ENCODE measurements at regions not wholly inside any gene's neighbourhood (a gene's known extent, or its start where the extent isn't known, plus 50 kb on each side); places are given as distances from the start of the nearest gene placed in this dataset.

DNA sequence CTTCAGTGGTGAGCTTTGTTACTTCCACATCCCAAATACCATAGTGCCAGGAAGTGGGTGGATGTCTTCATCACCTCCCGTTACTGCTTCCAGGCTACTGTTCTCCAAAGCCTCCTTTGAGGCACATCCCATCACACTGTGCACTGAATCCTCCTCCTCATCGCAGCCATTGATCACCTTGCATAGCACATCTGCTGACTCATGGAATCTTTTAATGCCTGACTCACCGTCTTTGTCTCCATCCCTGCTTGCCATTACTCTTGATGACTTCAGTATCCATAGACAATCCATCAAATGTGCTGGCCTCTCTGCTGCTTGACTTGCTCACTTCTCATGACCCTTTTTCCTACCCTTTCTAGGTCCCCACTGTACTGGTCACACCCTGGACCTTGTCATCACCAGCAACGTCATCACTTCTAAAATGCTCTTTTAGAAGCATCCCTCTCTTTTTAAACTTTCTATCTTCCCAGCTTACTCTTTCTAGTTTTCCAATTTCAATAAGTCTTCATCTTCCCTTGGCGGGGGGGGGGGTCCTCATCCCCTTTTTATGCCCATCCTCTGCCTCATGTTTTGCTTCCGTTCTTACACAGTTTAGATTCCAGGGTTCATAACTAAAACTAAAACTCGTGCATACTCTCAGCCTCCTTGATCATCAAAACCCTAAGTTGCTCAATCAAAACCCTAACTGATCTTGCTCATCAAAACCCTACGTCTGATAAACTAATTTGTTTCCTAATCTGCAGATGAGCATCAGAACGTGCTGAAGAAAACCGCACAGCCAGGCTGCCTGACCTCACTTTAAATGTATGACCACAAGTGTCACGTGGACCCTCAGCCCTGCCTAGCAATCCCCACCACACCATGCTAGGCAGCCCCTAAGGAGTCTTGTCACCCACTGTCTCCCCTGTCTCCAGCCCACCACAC, 289.7 kb upstream of the ZFHX3 start:
- no peak for DNase-seq (ENCODE audit: low read depth in 2 of 3, low spot score in 2 of 3)

DNA sequence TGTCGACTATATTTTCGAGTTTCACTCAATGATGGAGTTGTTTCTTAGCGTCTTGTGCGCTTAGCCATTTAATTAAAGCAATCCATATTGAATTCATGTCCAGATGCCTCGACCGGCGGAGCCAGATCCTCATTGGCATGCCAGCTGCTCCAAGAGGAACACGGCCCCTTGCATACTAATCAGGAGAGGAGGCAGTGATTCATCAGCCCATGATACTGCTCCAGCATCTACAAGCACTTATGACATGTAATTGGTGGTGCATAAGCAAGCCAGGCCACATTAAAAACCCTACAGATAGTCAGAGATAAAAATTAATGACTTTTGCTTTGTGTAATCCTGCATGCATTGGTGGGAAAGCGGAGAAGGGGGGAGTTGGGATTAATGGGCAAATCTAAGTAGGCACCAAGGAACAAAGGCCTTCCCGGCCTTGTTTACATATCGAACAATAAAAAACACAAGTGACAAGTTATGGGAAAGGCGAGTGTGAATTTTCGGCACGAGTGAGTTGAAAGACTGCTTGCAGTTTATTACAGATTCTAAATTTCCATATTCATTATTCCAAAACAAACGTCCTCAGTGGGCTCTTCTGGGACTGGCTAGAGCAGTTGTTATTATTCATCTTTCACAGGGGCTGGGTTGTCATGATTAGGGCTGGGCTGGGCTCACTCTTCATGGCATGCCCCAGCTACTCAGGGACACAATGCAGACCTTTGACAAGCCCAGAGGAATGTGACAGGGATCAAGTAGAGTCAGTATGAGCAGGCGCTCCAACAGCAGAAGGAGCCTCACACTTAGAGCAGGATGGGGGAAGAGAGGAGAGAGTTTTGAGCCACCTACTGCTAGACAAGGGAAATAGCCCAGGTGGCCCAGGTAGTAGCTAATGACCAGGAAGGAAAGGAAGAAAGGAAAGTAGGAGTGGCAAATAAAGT, 281.7 kb upstream of the ZFHX3 start:
- no peak for DNase-seq (ENCODE audit: low read depth in 2 of 3, low spot score in 2 of 3)

DNA sequence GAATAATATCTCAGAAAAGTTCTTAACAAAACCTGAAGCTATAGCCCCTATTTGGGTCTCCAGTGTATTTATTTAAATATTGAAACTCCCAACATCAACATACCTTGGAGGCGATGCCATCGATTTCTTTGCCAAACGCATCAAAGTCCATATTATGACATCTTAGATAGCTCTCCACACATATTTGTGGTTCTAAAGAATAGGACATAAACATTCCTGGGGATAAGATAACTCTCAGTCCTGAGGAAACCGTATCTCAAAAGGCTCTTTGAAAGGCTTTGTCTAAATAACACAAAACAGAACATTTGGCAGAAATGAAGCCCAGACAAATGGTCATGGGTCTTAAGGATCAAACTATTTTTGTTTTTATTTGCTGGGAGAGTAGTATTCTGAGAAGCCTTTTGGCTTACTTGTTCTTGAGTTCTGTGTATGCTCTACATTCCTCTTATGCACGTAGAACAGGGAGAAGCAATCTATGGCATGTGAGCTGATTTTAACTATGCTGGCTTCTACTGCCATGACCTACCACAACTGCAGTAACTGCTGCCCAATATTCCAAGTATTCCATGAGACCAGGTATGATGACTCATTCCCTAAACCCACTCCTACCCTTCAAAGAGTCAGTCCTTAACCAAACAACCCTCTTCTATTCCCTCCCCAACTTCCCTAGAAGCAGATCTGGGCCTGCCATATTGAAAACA, 279.0 kb upstream of the ZFHX3 start:
- DNase-seq (ENCODE audit: low read depth in 2 of 3, low spot score in 2 of 3): no peak

DNA sequence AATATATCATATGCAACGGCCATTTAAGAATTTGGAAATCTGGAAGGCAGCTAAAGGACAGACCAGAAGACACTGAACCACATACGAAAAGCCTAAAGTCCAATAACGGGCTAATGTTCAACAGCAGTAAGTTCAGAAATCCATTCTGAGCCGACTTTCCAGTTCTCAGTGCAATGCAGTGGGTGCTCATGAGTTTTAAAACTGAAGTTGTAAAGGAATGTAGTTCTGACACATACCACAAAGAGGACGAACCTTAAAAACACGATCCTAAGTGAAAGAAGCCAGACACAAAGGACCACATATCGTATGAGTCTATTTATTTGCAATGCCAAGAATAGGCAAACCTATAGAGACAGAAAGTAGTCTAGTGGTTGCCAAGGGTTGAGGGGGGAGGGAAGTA, 278.3 kb upstream of the ZFHX3 start:
- no peak for DNase-seq (ENCODE audit: low read depth in 2 of 3, low spot score in 2 of 3)

DNA sequence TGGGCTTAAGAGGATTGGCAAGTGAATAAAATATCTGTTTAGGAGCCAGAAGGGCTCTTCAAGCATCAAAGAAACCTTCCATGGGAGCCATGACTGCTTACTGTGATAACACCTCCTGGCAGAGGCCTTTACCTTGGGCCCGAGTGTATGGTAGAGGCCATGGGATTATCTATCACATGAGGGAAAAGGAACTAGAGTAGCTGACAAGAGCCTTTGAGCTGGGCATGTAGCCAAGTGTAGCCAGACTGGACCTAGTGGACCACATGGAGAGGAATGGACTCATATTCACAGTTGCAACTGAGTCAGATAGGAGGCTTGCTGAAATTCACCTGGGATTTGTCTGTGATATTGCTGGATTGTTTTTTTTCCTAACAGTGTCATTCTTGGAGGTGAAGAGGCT, 276.0 kb upstream of the ZFHX3 start:
- DNase-seq (ENCODE audit: low read depth in 2 of 3, low spot score in 2 of 3): no peak

DNA sequence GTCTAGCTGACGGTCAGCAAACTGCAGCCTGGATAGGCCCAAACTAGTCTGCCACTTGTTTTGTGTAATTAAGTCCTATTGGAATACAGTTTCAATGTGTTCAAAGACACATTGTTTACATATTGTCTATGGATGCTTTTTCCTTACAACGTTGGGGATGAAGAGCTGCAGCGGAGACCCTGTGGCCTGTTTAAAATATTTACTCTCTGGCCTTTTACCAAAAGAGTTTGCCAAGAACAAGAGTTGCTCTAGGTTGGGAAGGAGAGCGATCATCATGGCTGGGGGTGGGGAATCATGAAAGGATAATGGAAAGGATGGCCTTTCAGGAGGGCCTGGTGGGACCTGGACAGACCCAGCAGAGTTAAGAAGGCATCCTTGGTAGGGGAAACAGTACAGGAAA, 274.9 kb upstream of the ZFHX3 start:
- no peak for DNase-seq (ENCODE audit: low read depth in 2 of 3, low spot score in 2 of 3)

DNA sequence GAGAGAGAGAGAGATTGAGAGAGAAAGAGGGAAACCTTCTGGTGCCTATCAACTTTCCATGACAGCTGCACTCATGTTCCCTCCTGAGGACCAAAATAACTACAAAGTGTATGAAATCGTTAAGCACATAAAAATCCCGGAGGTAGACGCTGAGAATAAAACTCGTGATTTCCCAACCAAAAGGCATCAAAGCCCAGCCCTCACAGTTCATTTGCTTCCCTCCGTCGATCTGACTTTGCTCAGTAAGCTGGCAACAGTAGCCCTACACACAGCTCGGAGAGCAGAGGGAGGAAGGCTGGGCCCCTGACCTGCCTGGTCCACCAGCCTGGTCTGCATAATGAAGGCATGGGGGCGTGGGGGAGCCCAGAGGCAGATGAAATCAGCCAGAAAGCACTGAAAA, 273.9 kb upstream of the ZFHX3 start:
- DNase-seq (ENCODE audit: low read depth in 2 of 3, low spot score in 2 of 3): no peak

DNA sequence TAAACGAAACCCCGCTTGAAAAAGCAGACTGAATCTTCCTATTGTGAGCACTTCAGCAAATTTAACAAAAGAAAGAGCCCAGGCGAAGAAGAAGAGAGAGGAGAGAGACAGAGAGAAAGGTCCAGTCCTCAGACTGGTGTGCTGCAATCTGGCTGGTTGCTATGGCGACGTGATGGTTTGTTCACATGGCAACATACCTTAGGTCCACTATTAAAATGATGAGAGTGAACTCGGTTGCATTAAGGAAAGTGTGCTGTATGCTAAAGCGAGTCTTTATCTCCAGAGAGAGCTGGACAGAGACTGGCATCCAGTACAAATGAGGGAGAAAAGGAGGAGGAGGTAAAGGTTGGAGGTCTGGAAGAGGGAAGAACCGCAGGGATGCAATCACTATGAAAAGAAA, 271.8 kb upstream of the ZFHX3 start:
- DNase-seq (ENCODE audit: low read depth in 2 of 3, low spot score in 2 of 3): no peak

DNA sequence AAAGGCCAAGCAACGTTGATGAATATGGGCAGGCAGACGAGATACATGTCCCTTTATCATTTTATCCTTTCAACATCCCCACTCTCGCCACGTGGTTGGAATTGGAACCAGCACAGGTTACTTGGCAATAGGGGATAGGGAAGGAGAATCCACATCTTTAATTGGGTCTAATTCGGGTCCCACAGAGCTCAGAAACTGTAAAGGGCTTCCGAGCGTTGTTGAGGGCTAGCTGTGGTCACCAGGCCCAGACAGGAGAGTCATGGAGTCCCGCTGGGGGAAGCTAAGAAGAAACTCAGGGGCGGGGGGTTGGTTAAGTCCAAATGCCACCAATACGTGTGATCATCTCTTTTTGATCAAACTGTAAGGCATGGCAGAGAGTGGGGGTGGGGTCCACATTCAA, 271.3 kb upstream of the ZFHX3 start:
- no peak for DNase-seq (ENCODE audit: low read depth in 2 of 3, low spot score in 2 of 3)

DNA sequence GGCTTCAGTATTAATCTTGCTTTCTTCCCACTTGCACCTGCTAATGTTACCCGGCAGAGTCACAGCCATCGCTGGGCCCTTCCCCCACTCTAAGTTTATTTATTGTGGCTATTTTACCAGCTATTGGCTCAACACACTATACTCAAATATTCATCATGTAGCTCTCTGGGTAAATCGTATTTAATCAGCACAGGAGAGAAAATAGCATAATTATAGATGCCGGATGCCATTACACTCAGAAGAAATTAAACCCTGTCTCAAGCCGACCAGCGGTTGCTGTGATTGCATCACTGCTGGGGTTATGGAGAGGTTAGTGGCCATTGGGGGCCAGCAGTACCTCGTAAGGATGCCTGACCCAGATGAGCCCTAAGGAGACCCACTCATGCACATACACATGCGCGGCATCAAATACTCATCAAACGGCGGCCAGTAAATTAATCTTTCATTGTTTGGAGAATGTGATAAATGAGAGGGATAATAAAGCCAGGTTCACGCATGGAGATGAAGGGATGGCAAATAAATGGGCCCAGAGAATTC, 269.5 kb upstream of the ZFHX3 start:
- no peak for DNase-seq (ENCODE audit: low read depth in 2 of 3, low spot score in 2 of 3)

DNA sequence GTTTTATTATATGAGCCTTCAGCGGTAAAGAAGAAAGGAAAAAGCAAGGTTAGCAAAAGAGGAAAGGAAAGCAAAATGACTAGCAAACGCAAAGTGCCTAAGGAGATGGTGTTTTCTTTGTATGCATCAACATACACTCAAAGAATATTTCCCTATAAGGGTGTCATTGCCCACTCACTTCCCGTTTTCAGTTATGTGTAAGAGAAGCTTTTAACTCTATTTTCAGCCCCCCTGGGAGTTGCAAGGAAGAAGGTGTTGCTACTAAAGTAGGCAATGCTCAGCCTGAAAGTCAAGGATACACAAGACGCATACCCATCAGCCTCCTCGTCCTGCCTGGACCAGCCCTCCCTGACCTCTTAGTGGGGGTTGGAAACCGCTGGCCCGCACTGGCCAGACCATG, 267.7 kb upstream of the ZFHX3 start:
- DNase-seq (ENCODE audit: low read depth in 2 of 3, low spot score in 2 of 3): peak in 1 of 3 donors; percentile 35

DNA sequence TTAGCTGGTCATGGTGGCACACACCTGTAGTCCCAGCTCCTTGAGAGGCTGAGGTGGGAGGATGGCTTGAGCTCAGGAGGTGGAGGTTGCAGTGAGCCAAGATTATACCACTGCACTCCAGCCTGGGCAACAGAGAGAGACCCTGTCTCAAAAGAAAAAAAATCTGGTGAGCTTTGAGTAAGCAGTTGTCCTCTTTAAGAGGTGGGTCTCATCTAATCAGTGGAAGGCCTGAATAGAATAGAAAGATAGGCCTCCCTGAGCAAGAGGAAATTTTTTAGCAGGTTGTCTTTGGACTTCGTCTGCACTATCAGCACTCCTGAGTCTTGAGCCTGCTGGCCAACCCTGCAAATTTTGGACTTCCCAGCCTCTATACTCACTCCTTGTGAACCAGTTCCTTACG, 266.0 kb upstream of the ZFHX3 start:
- no peak for DNase-seq (ENCODE audit: low read depth in 2 of 3, low spot score in 2 of 3)

DNA sequence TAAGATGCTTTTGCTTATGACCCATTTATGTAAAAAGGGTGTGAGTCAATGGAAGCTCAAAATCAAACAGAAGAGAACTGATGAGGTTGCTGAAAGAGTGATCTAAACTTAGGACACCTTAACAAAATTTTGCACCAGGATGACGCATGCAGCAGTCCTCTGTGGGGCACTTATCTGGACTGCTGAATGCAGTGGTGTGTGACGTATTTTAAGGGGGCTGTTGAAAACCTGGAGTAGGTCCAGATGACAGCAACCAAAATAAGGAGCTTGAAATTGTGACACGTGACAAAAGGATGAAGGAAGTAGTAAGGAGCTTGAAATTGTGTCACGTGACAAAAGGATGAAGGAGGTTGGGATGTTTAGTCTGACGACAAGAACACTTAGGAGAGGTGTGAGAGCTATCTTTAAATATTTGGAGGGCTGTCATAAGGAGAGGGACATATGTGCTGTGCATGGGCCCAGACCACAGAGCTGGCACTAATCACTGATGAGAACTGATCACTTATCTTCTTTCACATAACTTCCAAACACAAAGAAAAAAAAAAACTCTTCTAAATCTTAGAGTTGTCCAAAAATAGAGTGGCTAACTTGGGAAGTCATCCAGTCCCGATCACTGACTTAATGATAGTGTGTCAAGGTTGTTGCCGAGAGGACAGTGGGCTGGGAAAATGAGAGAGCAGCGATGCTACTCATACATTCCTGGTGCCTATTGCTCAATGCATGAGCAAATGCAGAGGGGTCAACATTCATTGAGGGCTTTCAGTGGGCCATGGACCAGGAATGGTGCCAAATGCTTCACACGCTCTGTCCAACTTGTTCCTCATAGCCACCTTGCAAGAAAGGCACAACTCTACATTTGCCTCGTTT, 264.2 kb upstream of the ZFHX3 start:
- no peak for DNase-seq (ENCODE audit: low read depth in 2 of 3, low spot score in 2 of 3)

DNA sequence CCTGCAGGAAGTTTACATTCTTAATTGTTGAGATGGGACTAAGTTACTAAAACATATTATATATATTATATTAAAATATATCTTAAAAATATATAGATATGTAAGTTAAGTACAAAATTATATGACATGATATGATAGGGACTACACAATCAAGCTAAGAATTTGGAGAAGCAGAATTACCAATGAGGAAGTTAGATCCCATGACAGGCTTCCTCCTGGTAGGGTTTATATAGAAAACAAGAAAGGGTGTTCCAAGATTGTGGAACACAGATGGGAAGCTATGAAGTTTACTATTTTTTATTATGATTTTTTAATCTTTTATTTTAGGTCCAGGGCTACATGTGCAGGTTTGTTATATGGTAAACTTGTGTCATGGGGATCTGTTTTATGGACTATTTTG, 260.8 kb upstream of the ZFHX3 start:
- DNase-seq (ENCODE audit: low read depth in 2 of 3, low spot score in 2 of 3): no peak

DNA sequence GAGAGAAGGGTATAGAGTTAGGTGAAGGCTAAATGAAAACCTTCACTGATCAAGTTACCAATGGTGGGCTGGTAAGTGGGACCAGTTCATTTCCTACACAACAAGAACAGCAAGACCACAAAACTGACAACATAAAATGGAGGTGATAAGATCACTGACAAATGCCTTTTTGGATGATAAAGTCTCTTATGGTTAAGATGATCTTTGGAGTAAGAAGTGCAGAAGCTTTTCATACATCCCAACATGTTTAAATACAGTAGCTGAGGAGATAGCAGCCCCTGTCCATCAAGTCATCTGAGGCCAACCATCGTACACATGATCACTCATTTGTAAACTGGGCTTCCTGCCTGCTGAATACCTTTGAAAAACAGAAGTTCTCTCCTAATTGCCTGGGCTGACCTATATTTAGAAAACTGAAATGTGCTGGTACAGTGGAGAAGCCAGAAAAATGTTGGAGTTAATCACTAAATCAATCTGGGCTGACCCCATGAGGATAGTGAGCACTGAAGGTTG, 259.0 kb upstream of the ZFHX3 start:
- DNase-seq (ENCODE audit: low read depth in 2 of 3, low spot score in 2 of 3): no peak

DNA sequence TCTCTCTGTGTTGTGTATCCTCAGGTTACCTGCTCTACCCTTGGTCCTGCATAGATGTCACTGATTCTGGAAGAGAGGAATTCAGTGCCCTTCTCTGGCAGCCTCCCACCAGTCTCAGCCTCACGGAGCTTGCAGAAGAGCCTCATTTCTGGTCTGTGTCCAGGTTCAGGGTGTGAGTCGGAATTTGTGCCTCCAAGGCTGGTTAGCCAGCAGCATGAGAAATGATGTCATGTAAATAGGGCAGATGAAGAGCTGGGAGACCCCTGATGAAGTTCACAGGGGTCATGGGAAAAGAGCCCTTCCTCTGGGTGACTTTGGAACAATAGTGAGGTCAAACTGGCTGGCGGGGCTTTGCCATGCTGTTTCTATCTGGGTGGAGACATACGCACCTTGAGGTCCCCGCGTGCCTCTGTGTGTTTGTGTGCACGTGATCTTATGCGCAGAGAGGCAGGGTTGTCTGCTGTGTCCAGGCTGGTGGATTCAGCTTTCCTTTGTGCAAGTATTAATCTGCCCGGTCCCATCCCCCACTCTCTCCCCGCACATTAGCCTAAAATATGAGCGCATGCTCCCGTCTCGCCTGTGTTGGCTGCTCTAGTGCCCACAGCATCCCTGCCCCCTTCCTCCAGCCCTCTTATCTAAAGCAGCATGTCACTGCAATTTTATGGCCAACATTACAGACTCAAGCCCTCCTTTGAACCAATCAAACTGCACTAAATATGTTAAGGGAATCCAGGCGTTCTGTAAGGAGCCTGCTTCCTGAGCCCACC, 256.3 kb upstream of the ZFHX3 start:
- no peak for DNase-seq (ENCODE audit: low read depth in 2 of 3, low spot score in 2 of 3)

DNA sequence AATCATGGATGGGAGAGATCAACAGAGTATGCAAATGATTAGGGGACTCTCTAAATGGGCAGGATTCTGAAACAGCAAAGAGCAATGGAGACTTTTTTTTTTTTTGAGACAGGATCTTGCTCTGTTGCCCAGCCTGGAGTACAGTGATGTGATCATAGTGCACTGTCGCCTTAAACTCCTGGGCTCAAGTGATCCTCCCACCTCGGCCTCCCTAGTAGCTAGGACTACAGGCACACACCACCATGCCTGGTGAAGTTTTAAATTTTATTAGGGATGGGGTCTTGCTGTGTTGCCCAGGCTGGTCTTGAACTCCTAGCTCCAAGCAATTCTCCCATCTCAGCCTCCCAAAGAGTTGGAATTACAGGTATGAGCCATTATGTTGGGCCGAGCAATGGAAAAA, 255.0 kb upstream of the ZFHX3 start:
- no peak for DNase-seq (ENCODE audit: low read depth in 2 of 3, low spot score in 2 of 3)

DNA sequence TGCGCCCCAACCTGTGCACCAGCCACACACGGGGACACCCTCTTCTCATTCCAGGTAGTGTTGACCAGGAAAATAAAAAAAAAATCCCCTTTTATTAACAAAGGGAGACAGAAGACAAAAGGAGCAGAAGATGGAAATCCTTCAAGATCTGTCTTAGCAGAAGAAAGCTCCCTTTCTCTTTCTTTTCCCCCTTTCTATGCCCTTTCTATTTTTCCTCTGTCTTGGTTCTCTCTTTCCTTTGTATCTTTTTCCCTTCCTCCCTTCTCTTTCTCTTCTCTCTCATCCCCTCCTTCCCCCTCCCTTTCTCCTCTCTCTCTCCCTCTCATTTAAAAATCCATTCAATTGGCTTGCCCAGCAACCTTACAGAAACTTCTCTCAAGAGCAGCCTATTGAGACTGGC, 254.1 kb upstream of the ZFHX3 start:
- no peak for DNase-seq (ENCODE audit: low read depth in 2 of 3, low spot score in 2 of 3)

DNA sequence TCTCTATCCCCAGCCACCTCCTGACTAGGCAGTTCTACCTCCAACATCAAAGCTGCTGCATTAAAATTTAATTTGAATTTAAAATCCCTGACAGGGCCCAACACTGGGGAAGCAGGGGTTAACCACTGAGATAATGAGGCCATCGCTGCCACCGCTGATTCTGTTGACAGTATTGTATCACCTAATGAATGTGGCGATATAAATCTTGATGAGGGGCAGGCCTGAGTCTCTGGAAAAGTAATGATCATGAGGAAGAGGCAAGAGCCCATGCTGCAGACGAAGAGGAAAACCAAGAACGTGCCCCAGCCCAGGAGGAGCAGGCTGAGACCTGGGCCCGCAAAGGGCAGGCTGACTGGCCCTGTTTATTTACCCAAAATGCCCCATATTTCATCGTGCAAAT, 251.4 kb upstream of the ZFHX3 start:
- DNase-seq (ENCODE audit: low read depth in 2 of 3, low spot score in 2 of 3): no peak
